Left ventricle myocardium superior (tissue), 1 donor: ENCODE measurements at regions not wholly inside any gene's neighbourhood (a gene's known extent, or its start where the extent isn't known, plus 50 kb on each side); places are given as distances from the start of the nearest gene placed in this dataset.

ENCODE experiments used
- ATAC-seq: fragments of 200-7000 bp; cut with Tn5 transposase; one replicate; pipeline ENCODE4 v1.9.1; 2020; ENCODE audit warnings: mild to moderate bottlenecking, moderate library complexity
- DNase-seq: peaks from one replicate; pipeline ENCODE4 v3.0.0-alpha.2; 2020
- intact Hi-C: fragments of 100-400 bp; cut with micrococcal nuclease; formaldehyde crosslinking; loops from one replicate; pipeline ENCODE4 v1.11.0; 2022
- donor health status: DM: no; HTN: yes; CAD: no; lungs with severe emphysema.

DNA sequence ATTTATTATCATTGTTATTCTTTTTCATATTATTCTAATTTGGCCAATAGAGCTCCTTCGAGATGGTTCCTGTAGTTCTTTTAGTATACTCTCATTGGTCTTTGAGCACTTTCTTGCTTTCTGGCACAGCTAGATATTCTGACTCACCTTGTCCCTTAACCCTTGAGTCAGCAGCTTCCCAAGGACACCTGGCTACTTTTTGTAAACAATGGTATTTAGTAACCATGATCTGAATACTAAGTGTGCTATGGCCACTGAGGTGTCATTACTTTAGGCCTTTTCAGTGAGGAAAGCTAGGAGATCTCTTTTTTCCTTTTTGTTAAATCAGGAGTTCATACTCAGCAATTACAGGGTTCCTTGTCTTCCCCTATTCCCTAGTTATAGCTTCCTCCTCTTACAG, 126.5 kb upstream of the CITED2 start:
- ATAC-seq (no peak), DNase-seq (no peak)
- intact Hi-C loops: no loop called here

DNA sequence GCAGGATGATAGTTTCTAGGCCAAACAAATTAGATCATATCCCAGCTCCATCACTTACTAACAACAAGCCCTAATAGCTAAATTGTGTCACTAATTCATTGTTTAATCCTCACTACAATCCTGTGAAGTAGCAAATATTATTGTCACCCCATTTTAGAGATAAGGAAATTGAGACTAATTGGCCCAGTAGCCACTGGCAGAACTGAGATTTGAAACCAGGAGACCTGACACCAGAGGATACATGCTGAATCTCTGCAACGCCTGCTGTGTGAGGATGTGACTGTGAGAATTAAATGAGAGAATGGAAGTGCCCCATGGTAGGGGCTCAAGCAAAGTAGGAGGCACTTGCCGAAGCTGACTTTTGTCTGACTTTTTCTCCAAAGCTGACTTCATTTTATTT, 124.3 kb upstream of the CITED2 start:
- DNase-seq: no peak
- no peak for ATAC-seq
- intact Hi-C loops: no loop called here

GRCh38 chr6:139497345-139497961, 123.0 kb upstream of the CITED2 start:
- no peak for ATAC-seq
- intact Hi-C loops: no loop called here
- no peak for DNase-seq

DNA sequence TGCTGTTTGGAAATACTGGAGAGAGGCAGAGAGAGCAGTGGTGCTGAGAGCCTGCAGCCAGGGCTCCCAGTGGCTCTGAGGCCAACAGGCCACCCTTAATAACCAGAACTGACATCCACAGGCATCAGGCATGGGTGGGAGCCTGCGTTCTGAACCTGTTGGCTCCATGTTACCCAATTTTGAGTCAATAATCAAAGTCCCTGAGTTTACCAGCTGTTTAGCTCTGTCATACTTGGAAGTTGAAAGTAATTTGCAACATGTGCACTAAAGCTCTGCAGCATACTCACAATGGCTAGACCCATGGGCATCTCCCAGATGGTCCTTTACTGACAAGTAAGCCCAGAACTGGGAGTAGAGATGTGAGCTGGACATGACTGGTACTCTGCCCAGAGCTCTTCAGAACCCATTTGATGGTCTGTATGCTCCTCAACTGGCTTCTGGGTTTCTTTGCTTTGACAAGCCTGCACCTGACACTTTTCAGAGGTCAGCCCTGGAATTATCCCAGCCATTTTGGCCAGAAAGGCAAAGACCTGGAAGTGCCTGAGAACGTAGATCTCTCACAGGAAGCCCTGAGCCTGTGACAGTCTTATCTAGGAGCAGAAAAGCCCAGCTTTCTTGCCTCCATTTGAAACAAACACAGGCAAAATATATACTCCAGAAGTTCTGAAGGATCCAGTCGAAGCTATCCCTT, 122.4 kb upstream of the CITED2 start:
- ATAC-seq (no peak), DNase-seq (no peak)
- intact Hi-C loops: no loop called here

GRCh38 chr6:139494376-139494990, 120.0 kb upstream of the CITED2 start:
- no peak for DNase-seq
- no peak for ATAC-seq
- intact Hi-C loops: no loop called here

DNA sequence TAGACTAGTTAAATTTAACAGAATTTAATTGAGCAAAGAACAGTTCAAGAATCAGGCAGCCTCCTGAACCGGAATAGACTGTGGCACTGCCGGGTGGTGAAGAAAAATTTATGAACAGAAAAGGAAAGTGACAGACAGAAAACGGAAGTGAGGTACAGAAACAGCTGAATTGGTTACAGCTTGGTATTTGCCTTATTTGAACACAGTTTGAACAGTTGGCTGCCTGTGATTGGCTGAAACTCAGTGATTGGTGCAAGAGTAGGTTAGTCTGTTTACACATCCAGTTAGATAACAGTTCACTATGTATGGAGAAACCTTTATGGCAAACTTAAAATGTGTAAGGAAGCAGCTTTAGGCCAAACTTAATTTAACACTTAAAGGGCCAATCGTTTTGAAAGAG, 116.0 kb upstream of the CITED2 start:
- intact Hi-C loops: no loop called here
- DNase-seq (no peak), ATAC-seq (no peak)

DNA sequence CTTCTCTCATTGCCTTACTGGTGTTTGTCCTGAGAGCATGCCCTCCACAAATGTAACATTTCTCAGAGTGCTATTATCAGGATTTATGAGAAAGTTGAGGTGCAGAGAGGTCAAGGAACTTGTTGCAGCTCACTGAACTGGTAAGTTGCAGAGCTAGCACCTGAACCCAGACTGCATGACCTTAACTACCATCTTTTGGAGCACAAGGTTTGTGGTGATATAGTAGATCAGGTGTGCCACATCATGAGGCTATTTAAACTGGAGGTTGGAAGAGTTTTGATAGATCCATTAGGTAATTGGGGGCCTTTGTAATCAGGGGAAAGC, 112.0 kb upstream of the CITED2 start:
- intact Hi-C loops: no loop called here
- ATAC-seq (no peak), DNase-seq (no peak)

- intact Hi-C loops: no loop called here
- no peak for DNase-seq
- ATAC-seq: no peak
Measured at GRCh38 chr6:139485742-139486475, 111.5 kb upstream of the CITED2 start.

DNA sequence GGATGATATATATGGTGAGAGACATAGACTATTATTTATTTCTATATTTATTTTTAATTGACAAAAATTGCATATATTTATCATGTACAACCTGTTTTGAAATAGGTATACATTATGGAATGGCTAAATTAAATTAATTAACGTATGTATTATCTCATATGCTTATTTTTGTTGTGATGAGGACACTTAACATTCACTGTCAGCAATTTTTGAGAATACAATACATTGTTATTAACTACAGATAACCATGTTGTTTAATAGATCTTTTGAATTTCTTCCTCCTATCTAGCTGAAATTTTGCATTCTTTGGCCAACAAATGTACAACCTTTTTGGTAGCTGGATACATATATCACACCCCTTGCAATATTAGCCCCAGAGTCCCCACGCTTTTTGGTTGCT, 110.7 kb upstream of the CITED2 start:
- DNase-seq (no peak), ATAC-seq (no peak)
- intact Hi-C loops: no loop called here

DNA sequence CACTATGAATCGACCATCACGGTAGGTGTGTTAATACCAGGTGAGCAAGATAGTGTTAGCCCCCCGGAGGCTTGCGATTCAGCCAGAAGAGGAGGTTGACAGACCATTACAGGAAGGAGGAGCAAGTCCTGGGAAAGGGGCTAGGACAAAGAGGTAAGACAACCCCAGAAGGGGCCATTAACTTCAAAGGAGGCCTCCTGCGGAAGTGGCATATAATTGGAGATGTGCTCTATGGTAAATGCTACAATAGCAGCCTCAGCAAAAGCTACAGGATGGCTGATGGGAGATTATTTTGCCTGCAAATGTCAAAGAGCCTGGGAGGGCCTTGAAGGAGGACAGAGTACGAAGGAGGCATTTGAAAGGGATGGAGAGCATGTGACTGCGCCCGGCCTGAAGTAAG, 108.6 kb upstream of the CITED2 start:
- DNase-seq (no peak), ATAC-seq (no peak)
- intact Hi-C loops: no loop called here

- DNase-seq (no peak), ATAC-seq (no peak)
- intact Hi-C loops: no loop called here
Measured at GRCh38 chr6:139482287-139482686, 107.8 kb upstream of the CITED2 start.

DNA sequence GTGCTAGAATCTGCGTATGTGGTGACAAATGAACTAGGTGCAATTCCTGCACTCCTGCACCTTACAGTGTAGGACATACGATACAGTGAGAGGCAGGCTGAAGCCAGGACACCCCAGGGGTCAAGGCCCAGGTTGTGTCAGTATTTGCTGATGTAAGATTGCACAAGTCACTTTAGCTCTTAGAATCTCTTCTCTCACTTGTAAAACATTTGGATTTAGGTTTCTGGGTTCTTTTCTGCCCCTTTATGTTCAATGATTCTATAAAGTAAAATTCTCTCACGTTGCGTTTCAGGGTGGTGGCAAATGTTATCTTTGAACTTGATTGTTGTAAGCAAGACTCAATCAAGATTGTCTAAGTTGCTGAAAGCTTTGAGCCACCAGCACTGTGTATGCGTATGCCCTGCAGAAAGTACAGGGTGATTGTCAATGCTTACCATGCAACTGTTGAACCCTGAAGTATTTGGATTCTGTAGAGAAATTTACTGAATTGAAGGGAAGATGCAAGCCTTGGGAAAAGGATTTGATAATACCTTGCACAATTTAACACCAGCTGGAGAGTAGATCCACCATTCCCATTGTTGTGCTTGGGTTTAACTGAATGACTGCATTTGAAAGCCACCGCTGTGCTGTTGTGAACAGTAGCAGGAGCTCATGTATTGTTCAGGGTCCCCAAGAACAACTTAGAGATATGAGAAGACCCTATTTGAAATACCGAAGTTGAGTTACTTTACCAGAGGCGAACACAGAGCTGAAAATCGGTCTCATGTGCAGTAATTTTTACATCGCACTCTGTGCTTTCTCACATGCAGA, 106.1 kb upstream of the CITED2 start:
- no peak for ATAC-seq
- DNase-seq: no peak
- intact Hi-C loops: no loop called here

- ATAC-seq (no peak), DNase-seq (no peak)
- intact Hi-C loops: no loop called here
Measured at GRCh38 chr6:139479433-139480222, 105.2 kb upstream of the CITED2 start.

DNA sequence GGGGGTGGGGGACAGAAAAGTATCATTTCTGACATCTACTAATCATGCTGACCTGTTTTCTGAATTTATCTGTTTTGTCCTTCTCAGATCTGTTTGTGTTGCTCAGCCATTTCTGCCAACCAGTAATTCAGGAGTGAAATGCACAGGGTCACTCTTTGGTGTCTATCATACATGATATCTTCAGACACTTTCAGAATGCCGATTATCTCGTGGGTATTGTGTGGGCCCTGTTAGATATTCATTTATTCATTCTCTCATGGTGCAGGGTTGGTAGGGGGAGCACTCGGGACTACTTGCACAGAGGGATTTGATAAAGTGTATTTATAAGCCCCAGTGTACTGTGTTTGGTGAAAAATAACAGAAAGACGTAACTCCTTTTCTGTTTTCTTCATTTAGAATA, 101.2 kb upstream of the CITED2 start:
- intact Hi-C loops: no loop called here
- DNase-seq (no peak), ATAC-seq (no peak)

GRCh38 chr6:139475241-139475640, 100.8 kb upstream of the CITED2 start:
- intact Hi-C loops: no loop called here
- no peak for DNase-seq
- ATAC-seq: no peak

- intact Hi-C loops: no loop called here
- DNase-seq: no peak
- ATAC-seq: peak; percentile 35
Measured at GRCh38 chr6:139474145-139475108, 100.0 kb upstream of the CITED2 start.

- no peak for DNase-seq
- intact Hi-C loops: no loop called here
- no peak for ATAC-seq
Measured at GRCh38 chr6:139473731-139474130, 99.3 kb upstream of the CITED2 start.

DNA sequence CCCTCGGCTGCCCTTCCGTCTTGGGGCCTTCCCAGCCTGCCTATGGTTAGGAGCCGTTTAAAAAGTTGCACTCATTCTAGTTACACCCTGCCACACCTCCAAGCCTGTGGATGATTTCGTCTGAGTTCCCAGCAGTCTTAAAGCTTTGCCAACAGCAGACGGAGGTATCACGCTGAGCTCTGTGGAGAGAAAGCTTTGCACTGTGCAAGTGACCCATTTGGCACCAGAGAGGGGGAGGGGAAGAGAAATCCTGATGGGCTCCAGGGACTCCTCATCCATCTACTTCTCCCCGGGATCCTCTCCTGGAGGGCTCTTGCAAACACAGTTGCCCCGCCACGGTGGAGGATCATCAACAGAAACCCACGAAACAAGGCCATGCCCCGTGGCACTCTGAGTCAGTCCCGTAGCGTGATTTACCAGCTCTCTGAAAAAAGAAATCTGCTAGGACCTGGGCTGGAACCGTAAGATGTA, 98.8 kb upstream of the CITED2 start:
- intact Hi-C loops: no loop called here
- peak; percentile 70 for ATAC-seq
- no peak for DNase-seq
